A549 (cell line): ENCODE measurements at regions not wholly inside any gene's neighbourhood (a gene's known extent, or its start where the extent isn't known, plus 50 kb on each side); places are given as distances from the start of the nearest gene placed in this dataset.

Experiments
- ATAC-seq, 2 experiments: fragments of 200-7000 bp in 1 of 2; fragments of >200 bp in 1 of 2; cut with Nextera tagmentation in 1 of 2; cut with Tn5 transposase in 1 of 2; 3 replicates each; pipeline versions ENCODE4 v1.8.0 to v1.9.1; 2018 to 2020; ENCODE audit warnings: mild to moderate bottlenecking in 1 of 2, moderate library complexity in 1 of 2
- CTCF ChIA-PET: fragments of 300-600 bp; sonication (Branson Sonifier 250); formaldehyde crosslinking; extraction: SDS; loops from one replicate; lab custom pipeline; 2021; ENCODE audit warnings: antibody characterized with exemption, inconsistent platforms; lab: Yijun Ruan, JAX
- POLR2A ChIA-PET: fragments of 350-600 bp; formaldehyde crosslinking; extraction: SDS; loops from one replicate; lab custom pipeline; 2021; ENCODE audit warnings: antibody characterized with exemption, inconsistent platforms; lab: Yijun Ruan, JAX
- DNase-seq, 2 experiments: peaks; one replicate each; pipeline versions ENCODE4 v3.0.0 to v3.0.0-alpha.2; 2011 to 2016; ENCODE audit warnings: low read depth in 1 of 2, low spot score in 1 of 2
- FAIRE-seq: peaks from 2 replicates; lab custom pipeline; 2011; peaks lifted over from hg19 to GRCh38; lab: Jason Lieb, UNC
- H3K27ac ChIP-seq, 2 experiments: fragments of >200 bp; sonication (Bioruptor Twin); formaldehyde crosslinking; 3 replicates each; pipeline ENCODE4 v1.5.1; 2016 to 2017
- H3K4me1 ChIP-seq: fragments of >200 bp; sonication (Bioruptor Twin); formaldehyde crosslinking; 3 replicates; pipeline ENCODE4 v1.6.1; 2016
- H3K4me2 ChIP-seq: fragments of >200 bp; sonication (Bioruptor Twin); formaldehyde crosslinking; 3 replicates; pipeline ENCODE4 v1.6.1; 2016
- H3K4me3 ChIP-seq: fragments of >200 bp; sonication (Bioruptor Twin); formaldehyde crosslinking; 3 replicates; pipeline ENCODE4 v1.5.1; 2016
- H3K9me3 ChIP-seq: fragments of >200 bp; sonication (Bioruptor Twin); formaldehyde crosslinking; 3 replicates; pipeline ENCODE4 v1.6.1; 2016
- BHLHE40 ChIP-seq: IDR thresholded peaks from 2 replicates; pipeline ENCODE4 v1.6.1; 2012; ENCODE audit warnings: low read depth, low read length, inconsistent platforms
- EHF ChIP-seq: fragments of 250-450 bp; sonication (Bioruptor Pico); IDR thresholded peaks from 2 replicates; pipeline ENCODE4 v1.5.0; 2020; ENCODE audit warnings: mild to moderate bottlenecking
- EHMT2 ChIP-seq: fragments of 200-600 bp; sonication (generic); IDR thresholded peaks from 2 replicates; pipeline ENCODE4 v1.6.1; 2016; ENCODE audit warnings: antibody characterized with exemption, low read depth, mild to moderate bottlenecking, moderate library complexity
- EP300 ChIP-seq, 2 experiments: fragments of >200 bp; sonication (Bioruptor Twin); formaldehyde crosslinking; IDR thresholded peaks; 2 replicates in 1 of 2; 3 replicates in 1 of 2; pipeline ENCODE4 v1.6.1; 2016 to 2017
- FOSB ChIP-seq: fragments of 250-450 bp; sonication (Bioruptor Pico); IDR thresholded peaks from 2 replicates; pipeline ENCODE4 v1.5.0; 2020; ENCODE audit warnings: mild to moderate bottlenecking, moderate library complexity
- FOSL2 ChIP-seq, 2 experiments: fragments of 450-650 bp in 1 of 2; fragments of >200 bp in 1 of 2; sonication (Bioruptor Twin) in 1 of 2; formaldehyde crosslinking; IDR thresholded peaks; 2 replicates each; pipeline versions ENCODE4 v1.5.0 to v1.6.1; 2016 to 2020; ENCODE audit warnings: mild to moderate bottlenecking in 1 of 2, moderate library complexity in 1 of 2
- FOXS1 ChIP-seq: fragments of 250-450 bp; sonication (Bioruptor Pico); IDR thresholded peaks from 2 replicates; pipeline ENCODE4 v1.5.0; 2020; ENCODE audit warnings: mild to moderate bottlenecking, moderate library complexity
- NFE2L2 ChIP-seq: fragments of 150-350 bp; conservative IDR thresholded peaks from 2 replicates; pipeline ENCODE4 v1.6.1; 2014; ENCODE audit warnings: low read length
- PBX3 ChIP-seq: IDR thresholded peaks from 2 replicates; pipeline ENCODE4 v1.6.1; 2012
- PHF8 ChIP-seq: fragments of 200-600 bp; sonication (generic); IDR thresholded peaks from 2 replicates; pipeline ENCODE4 v1.6.1; 2016; ENCODE audit warnings: low read depth, mild to moderate bottlenecking, antibody characterized with exemption, moderate library complexity, borderline replicate concordance
- RARB ChIP-seq: fragments of 250-450 bp; sonication (Bioruptor Pico); IDR thresholded peaks from 2 replicates; pipeline ENCODE4 v1.8.0; 2021; ENCODE audit warnings: mild to moderate bottlenecking, moderate library complexity
- RCOR1 ChIP-seq: fragments of 150-350 bp; IDR thresholded peaks from 2 replicates; pipeline ENCODE4 v1.6.1; 2014; ENCODE audit warnings: antibody characterized with exemption, low read length, low read depth
- TFCP2L1 ChIP-seq: fragments of 250-450 bp; sonication (Bioruptor Pico); IDR thresholded peaks from 2 replicates; pipeline ENCODE4 v1.5.0; 2021; ENCODE audit warnings: mild to moderate bottlenecking
- USF2 ChIP-seq: fragments of 450-650 bp; IDR thresholded peaks from 2 replicates; pipeline ENCODE4 v1.6.1; 2014; ENCODE audit warnings: antibody characterized with exemption
- ZC3H11A ChIP-seq: fragments of 450-650 bp; IDR thresholded peaks from 2 replicates; pipeline ENCODE4 v1.6.1; 2014; ENCODE audit warnings: antibody characterized with exemption, mild to moderate bottlenecking
- ZFP36 ChIP-seq: fragments of 450-650 bp; IDR thresholded peaks from 2 replicates; pipeline ENCODE4 v1.6.1; 2014; ENCODE audit warnings: borderline replicate concordance; ENCODE audit not compliant: partially characterized antibody
- ZSCAN20 ChIP-seq: fragments of 250-450 bp; sonication (Bioruptor Pico); IDR thresholded peaks from 2 replicates; pipeline ENCODE4 v1.8.0; 2022; ENCODE audit warnings: mild to moderate bottlenecking, moderate library complexity
- WGBS: methylation state at CpG from one replicate; pipeline ENCODE4 v1.1.6; 2017; ENCODE audit errors: missing lambda C conversion rate; 5-methylcytosine and 5-hydroxymethylcytosine counted together
- TF ChIP-seq, protein P1 (sequence below): fragments of 200-600 bp; sonication (generic); IDR thresholded peaks from 2 replicates; pipeline ENCODE4 v1.6.1; 2016; ENCODE audit warnings: antibody characterized with exemption, mild to moderate bottlenecking, moderate library complexity
- TF ChIP-seq, protein P2 (sequence below): fragments of 150-350 bp; IDR thresholded peaks from 2 replicates; pipeline ENCODE4 v1.6.1; 2014; ENCODE audit warnings: low read depth, mild to moderate bottlenecking, low read length
- TF ChIP-seq, protein P3 (sequence below): IDR thresholded peaks from 2 replicates; pipeline ENCODE4 v1.6.1; 2012

- no peaks in the 10 kb centered on the region for H3K9me3 ChIP-seq
- POLR2A ChIA-PET, result no interaction called here
- no peak overlapping the region for H3K27ac ChIP-seq
- H3K4me3 ChIP-seq, result no peak overlapping the region
- ATAC-seq (no peak), DNase-seq (no peak), FAIRE-seq (no peak)
- no peak for TF ChIP-seq BHLHE40
- TF ChIP-seq, protein P1, sequence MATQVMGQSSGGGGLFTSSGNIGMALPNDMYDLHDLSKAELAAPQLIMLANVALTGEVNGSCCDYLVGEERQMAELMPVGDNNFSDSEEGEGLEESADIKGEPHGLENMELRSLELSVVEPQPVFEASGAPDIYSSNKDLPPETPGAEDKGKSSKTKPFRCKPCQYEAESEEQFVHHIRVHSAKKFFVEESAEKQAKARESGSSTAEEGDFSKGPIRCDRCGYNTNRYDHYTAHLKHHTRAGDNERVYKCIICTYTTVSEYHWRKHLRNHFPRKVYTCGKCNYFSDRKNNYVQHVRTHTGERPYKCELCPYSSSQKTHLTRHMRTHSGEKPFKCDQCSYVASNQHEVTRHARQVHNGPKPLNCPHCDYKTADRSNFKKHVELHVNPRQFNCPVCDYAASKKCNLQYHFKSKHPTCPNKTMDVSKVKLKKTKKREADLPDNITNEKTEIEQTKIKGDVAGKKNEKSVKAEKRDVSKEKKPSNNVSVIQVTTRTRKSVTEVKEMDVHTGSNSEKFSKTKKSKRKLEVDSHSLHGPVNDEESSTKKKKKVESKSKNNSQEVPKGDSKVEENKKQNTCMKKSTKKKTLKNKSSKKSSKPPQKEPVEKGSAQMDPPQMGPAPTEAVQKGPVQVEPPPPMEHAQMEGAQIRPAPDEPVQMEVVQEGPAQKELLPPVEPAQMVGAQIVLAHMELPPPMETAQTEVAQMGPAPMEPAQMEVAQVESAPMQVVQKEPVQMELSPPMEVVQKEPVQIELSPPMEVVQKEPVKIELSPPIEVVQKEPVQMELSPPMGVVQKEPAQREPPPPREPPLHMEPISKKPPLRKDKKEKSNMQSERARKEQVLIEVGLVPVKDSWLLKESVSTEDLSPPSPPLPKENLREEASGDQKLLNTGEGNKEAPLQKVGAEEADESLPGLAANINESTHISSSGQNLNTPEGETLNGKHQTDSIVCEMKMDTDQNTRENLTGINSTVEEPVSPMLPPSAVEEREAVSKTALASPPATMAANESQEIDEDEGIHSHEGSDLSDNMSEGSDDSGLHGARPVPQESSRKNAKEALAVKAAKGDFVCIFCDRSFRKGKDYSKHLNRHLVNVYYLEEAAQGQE, result no peak
- TF ChIP-seq NFE2L2, result no peak
- TF ChIP-seq FOXS1 (CRISPR knock-in tag), result no peak
- no peak for TF ChIP-seq FOSB (CRISPR knock-in tag)
- no peak for TF ChIP-seq FOSL2 (IDR thresholded peaks at IDR 0.05)
- TF ChIP-seq FOSL2 (CRISPR knock-in tag; IDR thresholded peaks at IDR 0.05), result no peak
- H3K4me1 ChIP-seq, result no peaks in the 10 kb centered on the region
- 3% methylated on average over 1 of the region's 1 CpG for WGBS
- CTCF ChIA-PET, result no interaction called here
- no peak overlapping the region for H3K4me2 ChIP-seq
Observed at GRCh38 chr9:25282946-25283345, 395.3 kb downstream of the TUSC1 start.

DNA sequence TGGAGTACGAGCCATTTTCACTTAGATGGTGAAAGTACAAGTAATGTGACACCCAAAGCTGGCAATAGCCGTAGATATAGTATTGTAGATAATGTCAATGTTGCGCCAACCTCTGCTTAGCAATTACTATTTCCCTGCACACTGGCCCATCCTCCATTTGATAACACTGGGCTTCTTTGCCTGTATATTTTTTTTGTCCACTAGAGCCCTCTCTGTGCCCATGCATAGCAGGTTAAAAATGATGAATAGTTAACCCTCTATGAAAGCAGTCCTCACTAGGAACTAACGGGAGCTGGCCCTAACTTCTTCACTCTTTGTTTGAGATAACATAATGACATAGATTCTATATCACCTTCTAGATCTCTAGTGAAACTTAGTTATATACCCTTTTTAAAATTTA is 416.8 kb downstream of the TUSC1 start:
- no peaks in the 10 kb centered on the region for H3K4me1 ChIP-seq
- WGBS, result 28% methylated on average over 4 of the region's 4 CpGs
- ChIA-PET CTCF (interaction anchor here (1.3 kb wide), 1 partner anchor 15 kb away, joined by 5 read pairs; no protein-coding TSS in a partner anchor), POLR2A (no interaction called here)
- TF ChIP-seq RCOR1, result no peak
- no peak overlapping the region for H3K4me3 ChIP-seq
- no peak overlapping the region for H3K4me2 ChIP-seq
- DNase-seq (no peak), ATAC-seq (no peak), FAIRE-seq (no peak)
- H3K9me3 ChIP-seq, result no peaks in the 10 kb centered on the region
- H3K27ac ChIP-seq, result no peak overlapping the region

GRCh38 chr9:25260046-25260445 is 418.2 kb downstream of the TUSC1 start:
- H3K27ac ChIP-seq, result no peak overlapping the region
- no peak overlapping the region for H3K4me2 ChIP-seq
- H3K4me1 ChIP-seq, result no peaks in the 10 kb centered on the region
- ATAC-seq (no peak), DNase-seq (no peak)
- POLR2A ChIA-PET, result no interaction called here
- TF ChIP-seq PHF8, result no peak
- no peak for TF ChIP-seq RCOR1
- TF ChIP-seq EP300 (IDR thresholded peaks at IDR 0.05), result no peak
- no peak for TF ChIP-seq EHMT2
- TF ChIP-seq FOXS1 (CRISPR knock-in tag), result no peak
- no peak for TF ChIP-seq FOSB (CRISPR knock-in tag)
- TF ChIP-seq RARB (CRISPR knock-in tag), result no peak
- TF ChIP-seq ZC3H11A, result no peak
- TF ChIP-seq, protein P2, sequence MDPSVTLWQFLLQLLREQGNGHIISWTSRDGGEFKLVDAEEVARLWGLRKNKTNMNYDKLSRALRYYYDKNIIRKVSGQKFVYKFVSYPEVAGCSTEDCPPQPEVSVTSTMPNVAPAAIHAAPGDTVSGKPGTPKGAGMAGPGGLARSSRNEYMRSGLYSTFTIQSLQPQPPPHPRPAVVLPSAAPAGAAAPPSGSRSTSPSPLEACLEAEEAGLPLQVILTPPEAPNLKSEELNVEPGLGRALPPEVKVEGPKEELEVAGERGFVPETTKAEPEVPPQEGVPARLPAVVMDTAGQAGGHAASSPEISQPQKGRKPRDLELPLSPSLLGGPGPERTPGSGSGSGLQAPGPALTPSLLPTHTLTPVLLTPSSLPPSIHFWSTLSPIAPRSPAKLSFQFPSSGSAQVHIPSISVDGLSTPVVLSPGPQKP, result no peak
- TF ChIP-seq PBX3, result no peak
- no peak for TF ChIP-seq ZSCAN20 (CRISPR knock-in tag)
- TF ChIP-seq EHF (CRISPR knock-in tag), result no peak
- TF ChIP-seq NFE2L2, result no peak
- TF ChIP-seq TFCP2L1, result no peak
- no peak for TF ChIP-seq USF2
- TF ChIP-seq, protein P1, result no peak
- TF ChIP-seq ZFP36, result no peak
- TF ChIP-seq, protein P3, sequence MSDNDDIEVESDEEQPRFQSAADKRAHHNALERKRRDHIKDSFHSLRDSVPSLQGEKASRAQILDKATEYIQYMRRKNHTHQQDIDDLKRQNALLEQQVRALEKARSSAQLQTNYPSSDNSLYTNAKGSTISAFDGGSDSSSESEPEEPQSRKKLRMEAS, result no peak
- TF ChIP-seq, all 56 proteins: peak for 0
- no peak overlapping the region for H3K4me3 ChIP-seq
- FAIRE-seq, result no peak
- WGBS, result 0% methylated on average over 1 of the region's 1 CpG
- CTCF ChIA-PET, result interaction anchor here (1.3 kb wide), 1 partner anchor 13 kb away, joined by 5 read pairs; no protein-coding TSS in a partner anchor
- no peaks in the 10 kb centered on the region for H3K9me3 ChIP-seq
